Smooth muscle cell (in vitro differentiated cells): ENCODE measurements at regions not wholly inside any gene's neighbourhood (a gene's known extent, or its start where the extent isn't known, plus 50 kb on each side); places are given as distances from the start of the nearest gene placed in this dataset.

Experiments
- DNase-seq: peaks from one replicate; lab custom pipeline; 2025; ENCODE audit not compliant: unreplicated experiment; lab: John Stamatoyannopoulos, UW
- H2AFZ ChIP-seq: fragments of 200-600 bp; sonication (generic); 2 replicates; pipeline ENCODE4 v1.6.0; 2016; ENCODE audit warnings: antibody characterized with exemption, low read depth, mild to moderate bottlenecking
- H3F3A ChIP-seq: fragments of 200-600 bp; sonication (generic); 2 replicates; pipeline ENCODE4 v1.6.0; 2017; ENCODE audit warnings: antibody characterized with exemption, low read depth
- H3K27ac ChIP-seq: fragments of 200-600 bp; sonication (generic); 2 replicates; pipeline ENCODE4 v1.5.1; 2016; ENCODE audit warnings: low read depth, mild to moderate bottlenecking
- H3K27me3 ChIP-seq: fragments of 200-600 bp; sonication (generic); 2 replicates; pipeline ENCODE4 v1.6.1; 2016; ENCODE audit warnings: low read depth, mild to moderate bottlenecking
- H3K36me3 ChIP-seq: fragments of 200-600 bp; sonication (generic); 2 replicates; pipeline ENCODE4 v1.5.1; 2016; ENCODE audit warnings: low read depth
- H3K4me1 ChIP-seq: fragments of 200-600 bp; sonication (generic); 2 replicates; pipeline ENCODE4 v1.5.1; 2016; ENCODE audit warnings: low read depth
- H3K4me2 ChIP-seq: fragments of 200-600 bp; sonication (generic); 2 replicates; pipeline ENCODE4 v1.6.0; 2016; ENCODE audit warnings: mild to moderate bottlenecking
- H3K4me3 ChIP-seq: fragments of 200-600 bp; sonication (generic); 2 replicates; pipeline ENCODE4 v1.5.1; 2016; ENCODE audit warnings: mild to moderate bottlenecking
- H3K79me2 ChIP-seq: fragments of 200-600 bp; sonication (generic); 2 replicates; pipeline ENCODE4 v1.6.0; 2016; ENCODE audit warnings: low read depth, mild to moderate bottlenecking
- H3K9ac ChIP-seq: fragments of 200-600 bp; sonication (generic); 2 replicates; pipeline ENCODE4 v1.6.0; 2016; ENCODE audit warnings: low read depth
- H3K9me3 ChIP-seq: fragments of 200-600 bp; sonication (generic); replicated peaks from 2 replicates; pipeline ENCODE4 v1.5.1; 2016; ENCODE audit warnings: low read depth
- H4K20me1 ChIP-seq: fragments of 200-600 bp; sonication (generic); 2 replicates; pipeline ENCODE4 v1.6.0; 2016; ENCODE audit warnings: low read depth
- CTCF ChIP-seq: fragments of 200-600 bp; sonication (generic); IDR thresholded peaks from 2 replicates; pipeline ENCODE4 v1.5.1; 2017; ENCODE audit warnings: borderline replicate concordance, mild to moderate bottlenecking, antibody characterized with exemption; ENCODE audit not compliant: insufficient read depth, poor library complexity, severe bottlenecking
- WGBS: methylation state at CpG from one replicate; pipeline ENCODE4 v1.1.7; 2016; ENCODE audit warnings: low lambda C conversion rate; 5-methylcytosine and 5-hydroxymethylcytosine counted together

- WGBS, result 90% methylated on average over 2 of the region's 2 CpGs
These were observed 236.3 kb downstream of the HAO1 start for GRCh38 chr20:7703996-7704395.

GRCh38 chr20:7708112-7708511, 232.1 kb downstream of the HAO1 start:
- Histone ChIP-seq H2AFZ (no peak overlapping the region), H3K9me3 (no peaks in the 10 kb centered on the region), H3K9ac (no peak overlapping the region), H3K27me3 (no peaks in the 10 kb centered on the region), H3K4me2 (no peak overlapping the region), H3K36me3 (no peaks in the 10 kb centered on the region), H3K4me3 (no peak overlapping the region), H3K79me2 (no peaks in the 10 kb centered on the region), H3K4me1 (no peaks in the 10 kb centered on the region), H4K20me1 (no peaks in the 10 kb centered on the region), H3F3A (no peaks in the 10 kb centered on the region), H3K27ac (no peak overlapping the region)
- 84% methylated on average over 2 of the region's 2 CpGs for WGBS
- no peak for DNase-seq
- no peak for TF ChIP-seq CTCF

More at GRCh38 chr20:7703996-7704395, 236.3 kb downstream of the HAO1 start:
- DNase-seq, result no peak
- Histone ChIP-seq H3K9me3 (no peaks in the 10 kb centered on the region), H2AFZ (no peak overlapping the region), H3F3A (no peaks in the 10 kb centered on the region), H3K4me1 (no peaks in the 10 kb centered on the region), H3K79me2 (no peaks in the 10 kb centered on the region), H3K9ac (no peak overlapping the region), H3K27ac (no peak overlapping the region), H3K36me3 (no peaks in the 10 kb centered on the region), H3K4me3 (no peak overlapping the region), H3K27me3 (no peaks in the 10 kb centered on the region), H3K4me2 (no peak overlapping the region), H4K20me1 (no peaks in the 10 kb centered on the region)
- TF ChIP-seq CTCF, result no peak

- Histone ChIP-seq H3K9ac (no peak overlapping the region), H3K4me2 (no peak overlapping the region), H3K4me3 (no peak overlapping the region), H3K9me3 (no peaks in the 10 kb centered on the region), H3K79me2 (no peaks in the 10 kb centered on the region), H3K36me3 (no peaks in the 10 kb centered on the region), H2AFZ (no peak overlapping the region), H3F3A (no peaks in the 10 kb centered on the region), H3K27ac (no peak overlapping the region), H4K20me1 (no peaks in the 10 kb centered on the region), H3K4me1 (no peaks in the 10 kb centered on the region), H3K27me3 (no peaks in the 10 kb centered on the region)
- no peak for TF ChIP-seq CTCF
- WGBS, result 98% methylated on average over 2 of the region's 2 CpGs
- no peak for DNase-seq
These were observed 231.5 kb downstream of the HAO1 start for GRCh38 chr20:7708782-7709181.

GRCh38 chr20:7710440-7710839, 229.8 kb downstream of the HAO1 start:
- Histone ChIP-seq H3K9ac (no peak overlapping the region), H3K4me1 (no peaks in the 10 kb centered on the region), H3K79me2 (no peaks in the 10 kb centered on the region), H3F3A (no peaks in the 10 kb centered on the region), H3K4me3 (no peak overlapping the region), H3K27me3 (no peaks in the 10 kb centered on the region), H4K20me1 (no peaks in the 10 kb centered on the region), H3K27ac (no peak overlapping the region), H3K9me3 (no peaks in the 10 kb centered on the region), H3K4me2 (no peak overlapping the region), H3K36me3 (no peaks in the 10 kb centered on the region), H2AFZ (no peak overlapping the region)
- TF ChIP-seq CTCF, result no peak
- no peak for DNase-seq
- WGBS, result 56% methylated on average over 8 of the region's 8 CpGs
